ENCODE measurements at regions not wholly inside any gene's neighbourhood (a gene's known extent, or its start where the extent isn't known, plus 50 kb on each side); places are given as distances from the start of the nearest gene placed in this dataset.

DNA sequence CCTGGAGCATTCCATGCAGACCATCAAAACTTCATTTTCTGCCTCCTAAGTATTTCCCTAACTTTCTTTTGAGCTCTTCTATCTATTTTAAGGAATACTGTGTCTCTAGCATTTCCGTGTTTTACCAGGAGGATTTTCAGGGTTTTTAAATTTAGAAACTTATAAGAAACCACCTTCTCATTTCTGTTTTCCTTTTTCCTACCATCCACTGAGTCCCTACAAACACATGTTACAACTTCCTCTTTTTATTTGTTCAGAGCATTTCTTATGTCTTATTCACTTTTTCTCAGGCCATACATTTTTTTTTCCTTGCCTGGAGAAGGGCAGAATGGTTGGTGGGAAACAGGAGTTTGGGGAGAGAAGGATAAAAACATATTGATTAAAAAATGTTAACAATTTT, 130.0 kb upstream of the BMP5 start:
- no peaks in the 10 kb centered on the region for H3K9me3 ChIP-seq (ENCODE audit: control insufficient read depth in 2 of 2, insufficient read depth in 1 of 2, low read length in 1 of 2)
- no peaks in the 10 kb centered on the region for H3K27me3 ChIP-seq (ENCODE audit: control insufficient read depth in 2 of 2, insufficient read depth in 1 of 2, low read length in 1 of 2)
- H3K4me3 ChIP-seq (ENCODE audit: low read length in 2 of 2) = no peak overlapping the region
- no peaks in the 10 kb centered on the region for H3K36me3 ChIP-seq (ENCODE audit: control insufficient read depth in 2 of 2, insufficient read depth in 2 of 2, low read length in 1 of 2)
- 7% methylated on average over 1 of the region's 1 CpG for WGBS
- no peaks in the 10 kb centered on the region for H3K4me1 ChIP-seq (ENCODE audit: control insufficient read depth in 2 of 2, insufficient read depth in 2 of 2, low read length in 2 of 2)
- DNase-seq (ENCODE audit: low read depth in 6 of 9, low spot score in 9 of 9) = no peak
- no peak overlapping the region for H3K27ac ChIP-seq (ENCODE audit: low read depth in 1 of 2, low read length in 1 of 2)

- H3K36me3 ChIP-seq (ENCODE audit: control insufficient read depth in 2 of 2, insufficient read depth in 2 of 2, low read length in 1 of 2) = no peaks in the 10 kb centered on the region
- 66% methylated on average over 2 of the region's 2 CpGs for WGBS
- H3K27ac ChIP-seq (ENCODE audit: low read depth in 1 of 2, low read length in 1 of 2) = no peak overlapping the region
- H3K9me3 ChIP-seq (ENCODE audit: control insufficient read depth in 2 of 2, insufficient read depth in 1 of 2, low read length in 1 of 2) = no peaks in the 10 kb centered on the region
- no peaks in the 10 kb centered on the region for H3K27me3 ChIP-seq (ENCODE audit: control insufficient read depth in 2 of 2, insufficient read depth in 1 of 2, low read length in 1 of 2)
- DNase-seq (ENCODE audit: low read depth in 6 of 9, low spot score in 9 of 9) = no peak
- no peaks in the 10 kb centered on the region for H3K4me1 ChIP-seq (ENCODE audit: control insufficient read depth in 2 of 2, insufficient read depth in 2 of 2, low read length in 2 of 2)
- no peak overlapping the region for H3K4me3 ChIP-seq (ENCODE audit: low read length in 2 of 2)
Observed at GRCh38 chr6:56004426-56004825, 129.0 kb upstream of the BMP5 start.

- no peaks in the 10 kb centered on the region for H3K27me3 ChIP-seq (ENCODE audit: control insufficient read depth in 2 of 2, insufficient read depth in 1 of 2, low read length in 1 of 2)
- H3K4me1 ChIP-seq (ENCODE audit: control insufficient read depth in 2 of 2, insufficient read depth in 2 of 2, low read length in 2 of 2) = no peaks in the 10 kb centered on the region
- 98% methylated on average over 2 of the region's 2 CpGs for WGBS
- H3K36me3 ChIP-seq (ENCODE audit: control insufficient read depth in 2 of 2, insufficient read depth in 2 of 2, low read length in 1 of 2) = no peaks in the 10 kb centered on the region
- no peaks in the 10 kb centered on the region for H3K9me3 ChIP-seq (ENCODE audit: control insufficient read depth in 2 of 2, insufficient read depth in 1 of 2, low read length in 1 of 2)
- H3K4me3 ChIP-seq (ENCODE audit: low read length in 2 of 2) = no peak overlapping the region
- no peak for DNase-seq (ENCODE audit: low read depth in 6 of 9, low spot score in 9 of 9)
- no peak overlapping the region for H3K27ac ChIP-seq (ENCODE audit: low read depth in 1 of 2, low read length in 1 of 2)
Observed at GRCh38 chr6:56003616-56004015, 128.2 kb upstream of the BMP5 start.

DNA sequence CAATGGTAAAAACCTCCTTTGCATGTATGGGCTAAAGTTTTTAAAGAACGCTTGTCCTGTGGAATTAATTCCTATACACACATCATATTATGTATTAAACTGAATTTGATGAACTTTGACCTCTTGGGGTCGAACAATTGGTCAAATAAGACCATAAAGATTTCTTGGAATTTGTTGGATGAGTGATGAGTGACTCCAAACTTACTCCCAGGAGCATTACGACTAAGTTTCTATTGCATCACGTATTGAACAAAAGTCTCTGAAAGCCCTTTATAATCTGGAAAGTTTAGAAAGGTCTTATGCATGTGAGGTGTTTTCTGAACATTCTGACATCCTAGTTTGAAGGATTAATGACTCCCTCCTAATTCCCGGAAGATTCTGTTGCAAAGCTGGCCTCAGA, 126.9 kb upstream of the BMP5 start:
- no peaks in the 10 kb centered on the region for H3K9me3 ChIP-seq (ENCODE audit: control insufficient read depth in 2 of 2, insufficient read depth in 1 of 2, low read length in 1 of 2)
- no peaks in the 10 kb centered on the region for H3K4me1 ChIP-seq (ENCODE audit: control insufficient read depth in 2 of 2, insufficient read depth in 2 of 2, low read length in 2 of 2)
- WGBS = 91% methylated on average over 5 of the region's 5 CpGs
- no peaks in the 10 kb centered on the region for H3K36me3 ChIP-seq (ENCODE audit: control insufficient read depth in 2 of 2, insufficient read depth in 2 of 2, low read length in 1 of 2)
- H3K27me3 ChIP-seq (ENCODE audit: control insufficient read depth in 2 of 2, insufficient read depth in 1 of 2, low read length in 1 of 2) = no peaks in the 10 kb centered on the region
- no peak overlapping the region for H3K4me3 ChIP-seq (ENCODE audit: low read length in 2 of 2)
- H3K27ac ChIP-seq (ENCODE audit: low read depth in 1 of 2, low read length in 1 of 2) = no peak overlapping the region
- DNase-seq (ENCODE audit: low read depth in 6 of 9, low spot score in 9 of 9) = no peak

DNA sequence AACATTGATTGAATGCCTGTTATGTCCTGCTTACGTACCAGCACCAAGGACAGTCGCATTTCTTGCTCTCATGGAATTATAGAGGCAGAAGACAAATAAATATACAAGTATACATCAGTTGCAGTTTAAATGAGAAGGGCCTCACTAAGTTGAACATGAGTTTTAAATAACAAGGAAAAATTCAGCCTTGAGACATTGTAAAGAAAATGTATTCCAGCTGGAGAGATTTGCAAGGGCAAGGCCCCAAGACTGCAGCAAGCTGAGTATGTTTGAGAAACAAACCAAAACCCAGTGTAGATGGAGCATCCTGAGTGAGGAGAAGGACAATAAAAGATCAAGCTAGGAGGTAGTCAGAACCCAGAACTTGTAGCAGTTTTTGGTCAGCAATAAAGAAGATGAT, 123.2 kb upstream of the BMP5 start:
- 92% methylated on average over 2 of the region's 2 CpGs for WGBS
- H3K27ac ChIP-seq (ENCODE audit: low read depth in 1 of 2, low read length in 1 of 2) = no peak overlapping the region
- peaks cover under 1 to 4% of the 10 kb centered on the region in 2 donors for H3K9me3 ChIP-seq (ENCODE audit: control insufficient read depth in 2 of 2, insufficient read depth in 1 of 2, low read length in 1 of 2)
- no peaks in the 10 kb centered on the region for H3K36me3 ChIP-seq (ENCODE audit: control insufficient read depth in 2 of 2, insufficient read depth in 2 of 2, low read length in 1 of 2)
- H3K4me1 ChIP-seq (ENCODE audit: control insufficient read depth in 2 of 2, insufficient read depth in 2 of 2, low read length in 2 of 2) = no peaks in the 10 kb centered on the region
- no peak overlapping the region for H3K4me3 ChIP-seq (ENCODE audit: low read length in 2 of 2)
- DNase-seq (ENCODE audit: low read depth in 6 of 9, low spot score in 9 of 9) = no peak
- no peaks in the 10 kb centered on the region for H3K27me3 ChIP-seq (ENCODE audit: control insufficient read depth in 2 of 2, insufficient read depth in 1 of 2, low read length in 1 of 2)

DNA sequence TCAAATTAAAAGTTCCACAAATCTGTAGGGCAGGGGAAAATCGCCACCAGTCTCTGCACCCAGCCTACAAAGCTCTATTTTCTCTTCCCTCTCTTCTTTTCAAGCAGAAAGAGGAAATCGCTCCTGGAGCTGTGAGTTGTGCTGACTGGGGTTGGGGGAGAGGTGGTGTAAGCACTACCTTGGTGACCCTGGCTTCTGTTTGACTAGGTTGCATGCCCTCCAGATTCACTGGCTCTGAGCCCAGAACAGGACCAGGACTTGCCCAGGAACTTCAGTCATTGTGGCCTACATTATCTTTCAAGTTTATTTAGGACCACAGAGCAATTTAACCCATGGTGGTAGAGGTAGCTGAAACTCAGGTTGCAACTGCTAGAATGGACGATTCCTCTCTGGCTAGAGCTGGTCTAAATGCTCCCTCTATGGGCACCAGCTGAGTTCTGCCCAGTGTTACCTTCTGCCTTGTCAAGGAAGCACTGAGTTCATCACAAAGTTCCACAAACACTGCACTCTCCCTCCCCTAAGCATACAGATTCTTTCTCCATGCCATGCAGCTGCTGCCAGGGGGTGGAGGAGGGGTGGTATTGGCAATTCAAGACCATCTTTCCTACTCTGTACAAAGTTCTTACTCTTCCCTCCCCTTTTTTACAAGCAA, 122.0 kb upstream of the BMP5 start:
- Histone ChIP-seq H3K4me1 (ENCODE audit: control insufficient read depth in 2 of 2, insufficient read depth in 2 of 2, low read length in 2 of 2) (no peaks in the 10 kb centered on the region), H3K36me3 (ENCODE audit: control insufficient read depth in 2 of 2, insufficient read depth in 2 of 2, low read length in 1 of 2) (no peaks in the 10 kb centered on the region), H3K4me3 (ENCODE audit: low read length in 2 of 2) (no peak overlapping the region), H3K9me3 (ENCODE audit: control insufficient read depth in 2 of 2, insufficient read depth in 1 of 2, low read length in 1 of 2) (peaks cover 1 to 8% of the 10 kb centered on the region in 2 donors), H3K27ac (ENCODE audit: low read depth in 1 of 2, low read length in 1 of 2) (no peak overlapping the region), H3K27me3 (ENCODE audit: control insufficient read depth in 2 of 2, insufficient read depth in 1 of 2, low read length in 1 of 2) (no peaks in the 10 kb centered on the region)
- no peak for DNase-seq (ENCODE audit: low read depth in 6 of 9, low spot score in 9 of 9)
- 69% methylated on average over 3 of the region's 3 CpGs for WGBS

GRCh38 chr6:55994531-55994930, 119.1 kb upstream of the BMP5 start:
- H3K4me1 ChIP-seq (ENCODE audit: control insufficient read depth in 2 of 2, insufficient read depth in 2 of 2, low read length in 2 of 2) = no peaks in the 10 kb centered on the region
- H3K36me3 ChIP-seq (ENCODE audit: control insufficient read depth in 2 of 2, insufficient read depth in 2 of 2, low read length in 1 of 2) = no peaks in the 10 kb centered on the region
- no peaks in the 10 kb centered on the region for H3K27me3 ChIP-seq (ENCODE audit: control insufficient read depth in 2 of 2, insufficient read depth in 1 of 2, low read length in 1 of 2)
- peaks cover 1 to 8% of the 10 kb centered on the region in 2 donors for H3K9me3 ChIP-seq (ENCODE audit: control insufficient read depth in 2 of 2, insufficient read depth in 1 of 2, low read length in 1 of 2)
- no peak overlapping the region for H3K4me3 ChIP-seq (ENCODE audit: low read length in 2 of 2)
- WGBS = 45% methylated on average over 3 of the region's 3 CpGs
- no peak for DNase-seq (ENCODE audit: low read depth in 6 of 9, low spot score in 9 of 9)
- H3K27ac ChIP-seq (ENCODE audit: low read depth in 1 of 2, low read length in 1 of 2) = no peak overlapping the region

DNA sequence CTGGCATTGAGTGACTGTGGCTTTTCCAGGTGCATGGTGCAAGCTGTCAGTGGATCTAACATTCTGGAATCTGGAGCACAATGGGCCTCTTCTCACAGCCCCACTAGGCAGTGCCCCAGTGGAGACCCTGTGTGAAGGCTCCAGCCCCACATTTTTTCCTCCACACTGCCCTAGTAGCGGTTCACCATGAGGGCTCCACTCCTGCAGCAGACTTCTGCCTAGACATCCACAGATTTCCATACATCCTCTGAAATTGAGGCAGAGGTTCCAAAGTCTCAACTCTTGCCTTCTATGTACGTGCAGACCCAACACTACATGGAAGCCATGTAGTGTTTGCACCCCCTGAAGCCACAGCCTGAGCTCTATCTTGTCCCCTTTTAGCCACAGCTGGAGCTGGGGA, 118.0 kb upstream of the BMP5 start:
- H3K27me3 ChIP-seq (ENCODE audit: control insufficient read depth in 2 of 2, insufficient read depth in 1 of 2, low read length in 1 of 2) = no peaks in the 10 kb centered on the region
- peaks cover 1 to 8% of the 10 kb centered on the region in 2 donors for H3K9me3 ChIP-seq (ENCODE audit: control insufficient read depth in 2 of 2, insufficient read depth in 1 of 2, low read length in 1 of 2)
- no peaks in the 10 kb centered on the region for H3K4me1 ChIP-seq (ENCODE audit: control insufficient read depth in 2 of 2, insufficient read depth in 2 of 2, low read length in 2 of 2)
- DNase-seq (ENCODE audit: low read depth in 6 of 9, low spot score in 9 of 9) = no peak
- no peak overlapping the region for H3K4me3 ChIP-seq (ENCODE audit: low read length in 2 of 2)
- H3K36me3 ChIP-seq (ENCODE audit: control insufficient read depth in 2 of 2, insufficient read depth in 2 of 2, low read length in 1 of 2) = no peaks in the 10 kb centered on the region
- H3K27ac ChIP-seq (ENCODE audit: low read depth in 1 of 2, low read length in 1 of 2) = no peak overlapping the region
- WGBS = 88% methylated on average over 2 of the region's 2 CpGs

DNA sequence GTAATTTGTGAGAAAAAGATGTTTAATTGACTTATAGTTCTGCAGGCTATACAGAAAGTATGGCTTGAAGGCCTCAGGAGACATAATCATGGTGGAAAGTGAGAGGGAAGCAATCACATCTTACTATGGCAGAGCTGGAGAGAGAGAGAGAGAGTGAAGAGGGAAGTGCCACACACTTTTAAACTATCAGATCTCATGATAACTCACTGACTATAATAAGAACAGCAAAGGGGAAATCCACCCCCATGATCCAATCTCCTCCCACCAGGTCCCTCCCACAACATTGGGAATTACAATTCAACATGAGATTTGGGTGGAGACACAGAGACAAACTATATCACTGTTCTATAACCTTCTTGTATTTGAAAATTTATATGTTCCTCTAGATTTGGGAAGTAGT, 117.2 kb upstream of the BMP5 start:
- Histone ChIP-seq H3K4me1 (ENCODE audit: control insufficient read depth in 2 of 2, insufficient read depth in 2 of 2, low read length in 2 of 2) (no peaks in the 10 kb centered on the region), H3K27ac (ENCODE audit: low read depth in 1 of 2, low read length in 1 of 2) (no peak overlapping the region), H3K36me3 (ENCODE audit: control insufficient read depth in 2 of 2, insufficient read depth in 2 of 2, low read length in 1 of 2) (no peaks in the 10 kb centered on the region), H3K27me3 (ENCODE audit: control insufficient read depth in 2 of 2, insufficient read depth in 1 of 2, low read length in 1 of 2) (no peaks in the 10 kb centered on the region), H3K4me3 (ENCODE audit: low read length in 2 of 2) (no peak overlapping the region), H3K9me3 (ENCODE audit: control insufficient read depth in 2 of 2, insufficient read depth in 1 of 2, low read length in 1 of 2) (peaks cover 1 to 8% of the 10 kb centered on the region in 2 donors)
- no peak for DNase-seq (ENCODE audit: low read depth in 6 of 9, low spot score in 9 of 9)

DNA sequence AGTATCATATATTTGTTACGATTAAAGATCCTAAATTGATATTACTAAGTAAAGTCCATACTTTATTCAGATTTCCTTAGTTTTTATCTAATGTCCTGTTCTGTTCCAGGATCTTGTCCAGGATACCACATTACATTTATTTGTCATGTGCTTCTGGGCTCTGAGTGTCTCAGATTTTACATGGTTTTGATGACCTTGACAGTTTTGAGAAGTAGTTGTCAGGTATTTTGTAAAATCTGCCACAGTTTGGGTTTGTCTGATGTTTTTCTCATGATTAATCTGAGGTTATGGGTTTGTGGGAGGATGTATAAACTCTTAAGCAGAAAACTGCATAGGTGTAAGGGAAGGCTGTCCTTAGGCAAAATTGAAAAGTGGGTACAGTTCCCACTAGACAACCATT, 109.9 kb upstream of the BMP5 start:
- no peaks in the 10 kb centered on the region for H3K27me3 ChIP-seq (ENCODE audit: control insufficient read depth in 2 of 2, insufficient read depth in 1 of 2, low read length in 1 of 2)
- H3K9me3 ChIP-seq (ENCODE audit: control insufficient read depth in 2 of 2, insufficient read depth in 1 of 2, low read length in 1 of 2) = no peaks in the 10 kb centered on the region
- H3K27ac ChIP-seq (ENCODE audit: low read depth in 1 of 2, low read length in 1 of 2) = no peak overlapping the region
- H3K4me1 ChIP-seq (ENCODE audit: control insufficient read depth in 2 of 2, insufficient read depth in 2 of 2, low read length in 2 of 2) = no peaks in the 10 kb centered on the region
- H3K4me3 ChIP-seq (ENCODE audit: low read length in 2 of 2) = no peak overlapping the region
- DNase-seq (ENCODE audit: low read depth in 6 of 9, low spot score in 9 of 9) = no peak
- no peaks in the 10 kb centered on the region for H3K36me3 ChIP-seq (ENCODE audit: control insufficient read depth in 2 of 2, insufficient read depth in 2 of 2, low read length in 1 of 2)
- 97% methylated on average over 1 of the region's 1 CpG for WGBS

Data from thymus (tissue), 11 donors.